ENCODE measurements at regions not wholly inside any gene's neighbourhood (a gene's known extent, or its start where the extent isn't known, plus 50 kb on each side); places are given as distances from the start of the nearest gene placed in this dataset.

DNA sequence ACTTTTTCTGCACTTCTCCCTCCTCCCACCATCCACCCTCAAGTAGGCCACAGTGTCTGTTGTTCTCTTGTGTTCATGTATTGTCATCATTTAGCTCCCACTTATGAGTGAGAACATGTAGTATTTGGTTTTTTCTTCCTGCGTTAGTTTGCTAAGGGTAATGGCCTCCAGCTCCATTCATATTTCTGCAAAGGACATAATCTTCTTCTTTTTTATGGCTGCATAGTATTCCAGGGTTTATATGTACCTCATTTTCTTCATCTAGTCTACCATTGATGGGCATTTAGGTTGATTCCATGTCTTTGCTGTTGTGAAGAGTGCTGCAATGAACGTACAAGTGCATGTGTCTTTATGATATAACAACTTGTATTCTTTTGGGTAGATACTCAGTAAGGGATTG, 230.4 kb downstream of the ARL4A start:
- peaks cover 10% of the 10 kb centered on the region for H3K9me3 Mint-ChIP-seq
- TF ChIP-seq, protein P1, sequence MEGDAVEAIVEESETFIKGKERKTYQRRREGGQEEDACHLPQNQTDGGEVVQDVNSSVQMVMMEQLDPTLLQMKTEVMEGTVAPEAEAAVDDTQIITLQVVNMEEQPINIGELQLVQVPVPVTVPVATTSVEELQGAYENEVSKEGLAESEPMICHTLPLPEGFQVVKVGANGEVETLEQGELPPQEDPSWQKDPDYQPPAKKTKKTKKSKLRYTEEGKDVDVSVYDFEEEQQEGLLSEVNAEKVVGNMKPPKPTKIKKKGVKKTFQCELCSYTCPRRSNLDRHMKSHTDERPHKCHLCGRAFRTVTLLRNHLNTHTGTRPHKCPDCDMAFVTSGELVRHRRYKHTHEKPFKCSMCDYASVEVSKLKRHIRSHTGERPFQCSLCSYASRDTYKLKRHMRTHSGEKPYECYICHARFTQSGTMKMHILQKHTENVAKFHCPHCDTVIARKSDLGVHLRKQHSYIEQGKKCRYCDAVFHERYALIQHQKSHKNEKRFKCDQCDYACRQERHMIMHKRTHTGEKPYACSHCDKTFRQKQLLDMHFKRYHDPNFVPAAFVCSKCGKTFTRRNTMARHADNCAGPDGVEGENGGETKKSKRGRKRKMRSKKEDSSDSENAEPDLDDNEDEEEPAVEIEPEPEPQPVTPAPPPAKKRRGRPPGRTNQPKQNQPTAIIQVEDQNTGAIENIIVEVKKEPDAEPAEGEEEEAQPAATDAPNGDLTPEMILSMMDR (conservative IDR thresholded peaks at IDR 0.05), result no peak
- H3K4me3 Mint-ChIP-seq, result no peak overlapping the region
- DNase-seq (ENCODE audit: low read depth, low spot score), result no peak
- H3K4me1 Mint-ChIP-seq, result no peaks in the 10 kb centered on the region
- no peak overlapping the region for H3K27ac Mint-ChIP-seq (ENCODE audit: unreplicated experiment)
- no peaks in the 10 kb centered on the region for H3K27me3 Mint-ChIP-seq (ENCODE audit: low read depth)
- peaks cover 2% of the 10 kb centered on the region for H3K36me3 Mint-ChIP-seq (ENCODE audit: low read depth)

DNA sequence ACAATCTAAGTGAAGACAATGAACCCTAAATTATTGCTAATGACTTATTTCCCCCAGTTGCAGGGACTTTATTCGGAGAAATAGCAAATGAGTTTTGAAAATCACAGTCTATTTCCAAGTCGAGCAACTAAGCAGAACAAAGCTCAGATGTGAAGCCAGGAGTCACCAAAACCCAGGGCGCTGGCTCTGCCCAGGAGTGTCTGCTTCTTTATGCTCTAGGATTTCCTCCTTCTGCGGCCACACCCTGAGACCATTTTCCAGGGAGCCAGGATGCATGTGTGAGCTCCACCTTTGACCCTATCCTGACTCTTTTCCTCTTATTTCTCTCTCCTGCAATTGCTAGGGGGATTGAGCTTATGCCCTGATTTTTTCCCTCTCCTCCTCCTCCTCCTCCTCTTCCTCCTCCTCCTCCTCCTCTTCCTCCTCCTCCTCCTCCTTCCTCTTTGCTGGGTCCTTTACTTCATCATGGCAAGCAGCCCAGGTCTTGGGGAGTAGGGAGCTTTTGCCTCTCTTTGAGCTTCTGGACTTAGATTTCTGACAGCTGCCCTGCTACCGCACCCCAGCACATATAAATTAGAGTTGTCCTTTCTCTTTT, 234.4 kb downstream of the ARL4A start:
- Mint-ChIP-seq H3K4me3 (no peak overlapping the region), H3K4me1 (peaks cover 10% of the 10 kb centered on the region), H3K27me3 (ENCODE audit: low read depth) (no peaks in the 10 kb centered on the region), H3K36me3 (ENCODE audit: low read depth) (no peaks in the 10 kb centered on the region), H3K9me3 (peaks cover 10% of the 10 kb centered on the region), H3K27ac (ENCODE audit: unreplicated experiment) (no peak overlapping the region)
- no peak for DNase-seq (ENCODE audit: low read depth, low spot score)
- TF ChIP-seq, protein P1 (conservative IDR thresholded peaks at IDR 0.05), result no peak

DNA sequence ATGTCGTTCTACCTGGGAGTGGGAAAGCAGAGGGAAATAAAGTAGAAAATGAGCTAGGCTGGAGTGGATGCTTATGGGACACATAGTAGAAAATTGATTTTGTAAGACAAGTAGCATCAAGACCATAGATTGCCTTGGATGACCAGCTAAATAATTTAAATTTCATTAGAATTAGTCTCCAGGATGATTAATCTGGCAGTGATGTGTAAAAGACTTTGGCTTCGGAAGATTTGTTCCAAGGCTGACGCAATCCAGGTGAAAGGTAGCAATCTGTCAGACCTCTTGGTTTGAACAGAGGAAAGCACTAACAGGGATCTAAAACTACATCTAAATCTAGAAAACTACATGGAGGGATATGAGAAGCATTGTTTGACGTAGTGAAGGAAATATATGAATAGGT, 236.5 kb downstream of the ARL4A start:
- Mint-ChIP-seq H3K27ac (ENCODE audit: unreplicated experiment) (no peak overlapping the region), H3K9me3 (no peaks in the 10 kb centered on the region), H3K36me3 (ENCODE audit: low read depth) (no peaks in the 10 kb centered on the region), H3K27me3 (ENCODE audit: low read depth) (no peaks in the 10 kb centered on the region), H3K4me3 (no peak overlapping the region), H3K4me1 (peaks cover 27% of the 10 kb centered on the region)
- TF ChIP-seq, protein P1 (conservative IDR thresholded peaks at IDR 0.05), result no peak
- no peak for DNase-seq (ENCODE audit: low read depth, low spot score)

DNA sequence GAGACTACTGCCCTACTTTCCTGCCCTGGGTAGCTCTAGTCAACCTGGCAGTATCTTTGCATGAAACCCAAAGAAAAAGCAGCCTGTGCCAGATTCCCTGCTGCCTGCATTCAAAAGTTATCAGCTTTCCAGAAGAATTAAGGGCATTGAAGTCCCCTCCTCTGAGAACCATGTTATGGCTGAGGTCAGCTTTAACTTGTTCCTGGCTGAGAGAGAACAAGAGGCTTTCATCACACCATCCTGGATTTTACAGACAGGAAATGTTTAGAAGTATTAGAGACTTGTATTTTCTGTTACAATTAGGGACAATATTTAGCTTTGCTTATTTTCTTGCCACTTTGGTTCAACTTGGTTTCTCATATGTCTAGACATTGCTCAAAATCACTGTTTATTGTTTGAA, 238.8 kb downstream of the ARL4A start:
- TF ChIP-seq, protein P1 (conservative IDR thresholded peaks at IDR 0.05), result no peak
- no peak overlapping the region for H3K4me3 Mint-ChIP-seq
- H3K36me3 Mint-ChIP-seq (ENCODE audit: low read depth), result no peaks in the 10 kb centered on the region
- peaks cover 30% of the 10 kb centered on the region for H3K4me1 Mint-ChIP-seq
- no peaks in the 10 kb centered on the region for H3K9me3 Mint-ChIP-seq
- no peaks in the 10 kb centered on the region for H3K27me3 Mint-ChIP-seq (ENCODE audit: low read depth)
- peak overlapping the region; percentile 75 for H3K27ac Mint-ChIP-seq (ENCODE audit: unreplicated experiment)
- no peak for DNase-seq (ENCODE audit: low read depth, low spot score)

DNA sequence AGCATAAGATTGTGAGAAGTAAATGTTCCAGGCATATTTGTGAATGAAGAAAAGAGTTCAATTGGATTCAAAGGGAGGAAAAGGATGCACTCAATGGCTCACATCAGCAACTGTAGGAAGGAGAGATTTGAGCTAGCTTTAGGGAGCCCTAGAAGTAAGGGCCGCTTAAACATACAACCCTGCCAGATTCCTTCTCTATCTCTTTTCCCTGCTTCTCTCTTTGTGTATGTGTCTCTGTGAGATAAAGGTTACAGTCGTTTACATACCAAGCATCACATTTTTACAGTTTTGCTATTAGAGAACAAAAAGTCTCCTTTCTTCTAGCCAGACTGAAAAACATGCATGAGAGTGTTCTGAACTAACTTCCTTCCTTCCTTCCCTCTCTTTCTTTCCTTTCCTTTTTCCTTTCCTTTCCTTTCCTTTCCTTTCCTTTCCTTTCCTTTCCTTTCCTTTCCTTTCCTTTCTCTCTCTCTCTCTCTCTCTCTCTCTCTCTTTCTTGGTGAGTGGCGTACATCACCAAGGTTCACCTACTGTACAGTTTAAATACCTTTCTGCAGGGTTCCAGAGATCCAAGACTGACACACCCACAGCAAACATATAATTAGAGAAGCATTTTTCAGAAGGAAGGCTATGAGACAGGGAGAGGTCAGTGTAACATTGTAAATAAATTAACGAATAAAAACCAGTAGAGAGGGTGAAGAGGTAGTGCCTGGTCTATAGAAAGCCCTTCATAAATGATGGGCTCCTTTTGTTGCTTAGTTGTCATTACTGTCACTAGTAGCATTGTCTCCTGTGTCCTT, 240.4 kb downstream of the ARL4A start:
- H3K4me3 Mint-ChIP-seq, result no peak overlapping the region
- peaks cover 3% of the 10 kb centered on the region for H3K9me3 Mint-ChIP-seq
- H3K27ac Mint-ChIP-seq (ENCODE audit: unreplicated experiment), result no peak overlapping the region
- DNase-seq (ENCODE audit: low read depth, low spot score), result no peak
- no peaks in the 10 kb centered on the region for H3K27me3 Mint-ChIP-seq (ENCODE audit: low read depth)
- H3K4me1 Mint-ChIP-seq, result peaks cover 30% of the 10 kb centered on the region
- H3K36me3 Mint-ChIP-seq (ENCODE audit: low read depth), result no peaks in the 10 kb centered on the region
- TF ChIP-seq, protein P1 (conservative IDR thresholded peaks at IDR 0.05), result no peak
